HL-60 (cell line): ENCODE measurements at regions not wholly inside any gene's neighbourhood (a gene's known extent, or its start where the extent isn't known, plus 50 kb on each side); places are given as distances from the start of the nearest gene placed in this dataset.

ENCODE experiments used
- POLR2AphosphoS5 ChIP-seq: IDR thresholded peaks from 2 replicates; pipeline ENCODE4 v1.6.1; 2012; ENCODE audit warnings: low read depth
- REST ChIP-seq: IDR thresholded peaks from 2 replicates; pipeline ENCODE4 v1.6.1; 2012; ENCODE audit warnings: low read depth; ENCODE audit not compliant: insufficient replicate concordance

- TF ChIP-seq REST, result no peak
- no peak for TF ChIP-seq POLR2AphosphoS5
Measured at GRCh38 chr6:74334722-74335121, 638.7 kb downstream of the CD109 start.
